WTC11 (cell line): ENCODE measurements at regions not wholly inside any gene's neighbourhood (a gene's known extent, or its start where the extent isn't known, plus 50 kb on each side); places are given as distances from the start of the nearest gene placed in this dataset.

Experiments used
- ATAC-seq: fragments of 200-7000 bp; cut with Tn5 transposase; 2 replicates; pipeline ENCODE4 v1.10.0; 2021; ENCODE audit warnings: mild to moderate bottlenecking, moderate library complexity
- CTCF ChIA-PET: fragments of 300-600 bp; sonication (Branson Sonifier 250); formaldehyde crosslinking; loops from one replicate; lab custom pipeline; 2021; ENCODE audit warnings: antibody characterized with exemption; lab: Charles Lee
- POLR2A ChIA-PET: fragments of 350-600 bp; sonication (Branson Sonifier 250); formaldehyde crosslinking; loops from one replicate; lab custom pipeline; 2021; ENCODE audit warnings: antibody characterized with exemption; lab: Charles Lee
- DNase-seq: peaks from one replicate; pipeline ENCODE4 v3.0.0; 2021; ENCODE audit warnings: low spot score
- H3K27ac Mint-ChIP-seq: 2 replicates; pipeline ENCODE4 v1.8.0; 2021; ENCODE audit warnings: mixed read lengths
- H3K27me3 Mint-ChIP-seq: 2 replicates; pipeline ENCODE4 v1.8.0; 2021; ENCODE audit warnings: low read depth, mild to moderate bottlenecking, moderate library complexity, mixed read lengths
- H3K36me3 Mint-ChIP-seq: 2 replicates; pipeline ENCODE4 v1.8.0; 2021; ENCODE audit warnings: mixed read lengths
- H3K4me1 Mint-ChIP-seq: 2 replicates; pipeline ENCODE4 v1.8.0; 2022; ENCODE audit warnings: mixed read lengths
- H3K4me3 Mint-ChIP-seq: 2 replicates; pipeline ENCODE4 v1.8.0; 2021; ENCODE audit warnings: mild to moderate bottlenecking, moderate library complexity, mixed read lengths
- H3K9me3 Mint-ChIP-seq: 2 replicates; pipeline ENCODE4 v1.8.0; 2021; ENCODE audit warnings: mixed read lengths
- ESRRA ChIP-seq: sonication (generic); formaldehyde crosslinking; IDR thresholded peaks from 2 replicates; pipeline ENCODE4 v1.8.1; 2022; ENCODE audit warnings: mild to moderate bottlenecking, missing genetic modification reagents, borderline replicate concordance
- FOXJ3 ChIP-seq: sonication (generic); formaldehyde crosslinking; IDR thresholded peaks from 2 replicates; pipeline ENCODE4 v1.9.0; 2021; ENCODE audit warnings: missing genetic modification reagents, mild to moderate bottlenecking, borderline replicate concordance
- GTF2I ChIP-seq: fragments of 250-450 bp; sonication (Bioruptor Pico); conservative IDR thresholded peaks from 2 replicates; pipeline ENCODE4 v1.4.0; 2021; ENCODE audit warnings: mild to moderate bottlenecking
- JAZF1 ChIP-seq: fragments of 250-450 bp; sonication (Bioruptor Pico); IDR thresholded peaks from 2 replicates; pipeline ENCODE4 v1.9.0; 2021; ENCODE audit warnings: moderate library complexity, mild to moderate bottlenecking, inconsistent platforms
- RELA ChIP-seq: sonication (generic); formaldehyde crosslinking; IDR thresholded peaks from 2 replicates; pipeline ENCODE4 v1.8.1; 2022; ENCODE audit warnings: missing genetic modification reagents, mild to moderate bottlenecking, borderline replicate concordance
- SMAD4 ChIP-seq: sonication (generic); formaldehyde crosslinking; IDR thresholded peaks from 2 replicates; pipeline ENCODE4 v1.8.0; 2022; ENCODE audit warnings: mild to moderate bottlenecking, missing genetic modification reagents
- SOX15 ChIP-seq: fragments of 250-450 bp; sonication (Bioruptor Pico); IDR thresholded peaks from 2 replicates; pipeline ENCODE4 v1.9.0; 2021; ENCODE audit warnings: mild to moderate bottlenecking
- SP1 ChIP-seq: sonication (generic); formaldehyde crosslinking; conservative IDR thresholded peaks from 2 replicates; pipeline ENCODE4 v1.8.1; 2022; ENCODE audit warnings: missing genetic modification reagents
- TCF7 ChIP-seq: sonication (generic); formaldehyde crosslinking; IDR thresholded peaks from 2 replicates; pipeline ENCODE4 v1.8.0; 2022; ENCODE audit warnings: mild to moderate bottlenecking, low read depth, missing genetic modification reagents, moderate library complexity
- TEAD1 ChIP-seq: sonication (generic); formaldehyde crosslinking; IDR thresholded peaks from 2 replicates; pipeline ENCODE4 v1.8.0; 2022; ENCODE audit warnings: mild to moderate bottlenecking, missing genetic modification reagents
- ZNF263 ChIP-seq: sonication (generic); formaldehyde crosslinking; IDR thresholded peaks from 2 replicates; pipeline ENCODE4 v1.8.1; 2022; ENCODE audit warnings: low read depth, mild to moderate bottlenecking, moderate library complexity, missing genetic modification reagents
- ZNF423 ChIP-seq: fragments of 250-450 bp; sonication (Bioruptor Pico); IDR thresholded peaks from 2 replicates; pipeline ENCODE4 v2.1.2; 2022; ENCODE audit warnings: mild to moderate bottlenecking, moderate library complexity
- ZNF671 ChIP-seq: fragments of 250-450 bp; sonication (Bioruptor Pico); IDR thresholded peaks from 2 replicates; pipeline ENCODE4 v1.8.0; 2021; ENCODE audit warnings: mild to moderate bottlenecking
- TF ChIP-seq, protein P1 (sequence below): sonication (generic); formaldehyde crosslinking; IDR thresholded peaks from 2 replicates; pipeline ENCODE4 v1.8.1; 2023; ENCODE audit warnings: mild to moderate bottlenecking, missing genetic modification reagents
- TF ChIP-seq, protein P2 (sequence below): fragments of 250-450 bp; sonication (Bioruptor Pico); IDR thresholded peaks from 2 replicates; pipeline ENCODE4 v1.9.0; 2021; ENCODE audit warnings: mild to moderate bottlenecking, borderline replicate concordance
- TF ChIP-seq, protein P3 (sequence below): fragments of 250-450 bp; sonication (Bioruptor Pico); IDR thresholded peaks from 2 replicates; pipeline ENCODE4 v2.1.2; 2022; ENCODE audit warnings: mild to moderate bottlenecking, moderate library complexity
- TF ChIP-seq, protein P4 (sequence below): fragments of 250-450 bp; sonication (Bioruptor Pico); IDR thresholded peaks from 2 replicates; pipeline ENCODE4 v1.9.0; 2021; ENCODE audit warnings: mild to moderate bottlenecking
- TF ChIP-seq, protein P5 (sequence below): sonication (generic); formaldehyde crosslinking; IDR thresholded peaks from 2 replicates; pipeline ENCODE4 v1.8.1; 2022; ENCODE audit warnings: low read depth, mild to moderate bottlenecking, moderate library complexity, missing genetic modification reagents, borderline replicate concordance
- TF ChIP-seq, protein P6 (sequence below): sonication (generic); formaldehyde crosslinking; conservative IDR thresholded peaks from 2 replicates; pipeline ENCODE4 v1.8.1; 2023; ENCODE audit warnings: mild to moderate bottlenecking, low read depth, missing genetic modification reagents, moderate library complexity
- TF ChIP-seq, protein P7 (sequence below): sonication (generic); formaldehyde crosslinking; IDR thresholded peaks from 2 replicates; pipeline ENCODE4 v1.8.1; 2023; ENCODE audit warnings: mild to moderate bottlenecking, missing genetic modification reagents
- TF ChIP-seq, protein P8 (sequence below): sonication (generic); formaldehyde crosslinking; IDR thresholded peaks from 2 replicates; pipeline ENCODE4 v1.8.1; 2022; ENCODE audit warnings: mild to moderate bottlenecking, moderate library complexity, missing genetic modification reagents

DNA sequence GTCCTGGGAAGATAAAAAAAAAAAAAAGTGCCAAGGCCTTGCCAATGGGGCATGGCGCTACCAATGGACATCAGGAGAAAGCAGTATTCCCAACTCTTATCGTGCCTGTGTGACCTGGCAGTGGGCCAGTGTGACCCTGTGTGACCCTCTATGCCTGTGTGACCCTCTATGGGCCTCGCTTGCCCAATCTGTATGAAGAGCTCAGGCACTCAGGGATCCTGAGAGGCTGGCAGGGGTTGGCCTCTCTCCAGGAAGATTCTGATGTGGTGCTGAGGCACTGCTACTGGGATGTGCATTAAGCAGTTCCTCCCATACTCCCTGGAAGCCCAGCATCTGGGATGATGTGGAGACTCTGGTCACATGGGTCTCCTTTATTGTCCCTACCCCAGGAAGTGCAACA is 179.2 kb downstream of the MACROH2A1 start:
- Mint-ChIP-seq H3K27ac (no peak overlapping the region), H3K27me3 (peaks cover 21% of the 10 kb centered on the region), H3K4me3 (no peak overlapping the region), H3K9me3 (no peaks in the 10 kb centered on the region), H3K36me3 (no peaks in the 10 kb centered on the region), H3K4me1 (no peaks in the 10 kb centered on the region)
- DNase-seq (no peak), ATAC-seq (no peak)
- TF ChIP-seq ZNF423 (CRISPR knock-in tag) (no peak), ZNF671 (CRISPR knock-in tag) (no peak), SOX15 (CRISPR knock-in tag) (no peak), ESRRA (CRISPR knock-in tag) (no peak), SMAD4 (no peak), FOXJ3 (no peak), ZNF263 (CRISPR knock-in tag) (no peak), GTF2I (CRISPR knock-in tag) (no peak)
- TF ChIP-seq, protein P1, sequence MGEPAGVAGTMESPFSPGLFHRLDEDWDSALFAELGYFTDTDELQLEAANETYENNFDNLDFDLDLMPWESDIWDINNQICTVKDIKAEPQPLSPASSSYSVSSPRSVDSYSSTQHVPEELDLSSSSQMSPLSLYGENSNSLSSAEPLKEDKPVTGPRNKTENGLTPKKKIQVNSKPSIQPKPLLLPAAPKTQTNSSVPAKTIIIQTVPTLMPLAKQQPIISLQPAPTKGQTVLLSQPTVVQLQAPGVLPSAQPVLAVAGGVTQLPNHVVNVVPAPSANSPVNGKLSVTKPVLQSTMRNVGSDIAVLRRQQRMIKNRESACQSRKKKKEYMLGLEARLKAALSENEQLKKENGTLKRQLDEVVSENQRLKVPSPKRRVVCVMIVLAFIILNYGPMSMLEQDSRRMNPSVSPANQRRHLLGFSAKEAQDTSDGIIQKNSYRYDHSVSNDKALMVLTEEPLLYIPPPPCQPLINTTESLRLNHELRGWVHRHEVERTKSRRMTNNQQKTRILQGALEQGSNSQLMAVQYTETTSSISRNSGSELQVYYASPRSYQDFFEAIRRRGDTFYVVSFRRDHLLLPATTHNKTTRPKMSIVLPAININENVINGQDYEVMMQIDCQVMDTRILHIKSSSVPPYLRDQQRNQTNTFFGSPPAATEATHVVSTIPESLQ, result no peak
- TF ChIP-seq, protein P2, sequence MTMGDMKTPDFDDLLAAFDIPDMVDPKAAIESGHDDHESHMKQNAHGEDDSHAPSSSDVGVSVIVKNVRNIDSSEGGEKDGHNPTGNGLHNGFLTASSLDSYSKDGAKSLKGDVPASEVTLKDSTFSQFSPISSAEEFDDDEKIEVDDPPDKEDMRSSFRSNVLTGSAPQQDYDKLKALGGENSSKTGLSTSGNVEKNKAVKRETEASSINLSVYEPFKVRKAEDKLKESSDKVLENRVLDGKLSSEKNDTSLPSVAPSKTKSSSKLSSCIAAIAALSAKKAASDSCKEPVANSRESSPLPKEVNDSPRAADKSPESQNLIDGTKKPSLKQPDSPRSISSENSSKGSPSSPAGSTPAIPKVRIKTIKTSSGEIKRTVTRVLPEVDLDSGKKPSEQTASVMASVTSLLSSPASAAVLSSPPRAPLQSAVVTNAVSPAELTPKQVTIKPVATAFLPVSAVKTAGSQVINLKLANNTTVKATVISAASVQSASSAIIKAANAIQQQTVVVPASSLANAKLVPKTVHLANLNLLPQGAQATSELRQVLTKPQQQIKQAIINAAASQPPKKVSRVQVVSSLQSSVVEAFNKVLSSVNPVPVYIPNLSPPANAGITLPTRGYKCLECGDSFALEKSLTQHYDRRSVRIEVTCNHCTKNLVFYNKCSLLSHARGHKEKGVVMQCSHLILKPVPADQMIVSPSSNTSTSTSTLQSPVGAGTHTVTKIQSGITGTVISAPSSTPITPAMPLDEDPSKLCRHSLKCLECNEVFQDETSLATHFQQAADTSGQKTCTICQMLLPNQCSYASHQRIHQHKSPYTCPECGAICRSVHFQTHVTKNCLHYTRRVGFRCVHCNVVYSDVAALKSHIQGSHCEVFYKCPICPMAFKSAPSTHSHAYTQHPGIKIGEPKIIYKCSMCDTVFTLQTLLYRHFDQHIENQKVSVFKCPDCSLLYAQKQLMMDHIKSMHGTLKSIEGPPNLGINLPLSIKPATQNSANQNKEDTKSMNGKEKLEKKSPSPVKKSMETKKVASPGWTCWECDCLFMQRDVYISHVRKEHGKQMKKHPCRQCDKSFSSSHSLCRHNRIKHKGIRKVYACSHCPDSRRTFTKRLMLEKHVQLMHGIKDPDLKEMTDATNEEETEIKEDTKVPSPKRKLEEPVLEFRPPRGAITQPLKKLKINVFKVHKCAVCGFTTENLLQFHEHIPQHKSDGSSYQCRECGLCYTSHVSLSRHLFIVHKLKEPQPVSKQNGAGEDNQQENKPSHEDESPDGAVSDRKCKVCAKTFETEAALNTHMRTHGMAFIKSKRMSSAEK (CRISPR knock-in tag), result no peak
- TF ChIP-seq, protein P3, sequence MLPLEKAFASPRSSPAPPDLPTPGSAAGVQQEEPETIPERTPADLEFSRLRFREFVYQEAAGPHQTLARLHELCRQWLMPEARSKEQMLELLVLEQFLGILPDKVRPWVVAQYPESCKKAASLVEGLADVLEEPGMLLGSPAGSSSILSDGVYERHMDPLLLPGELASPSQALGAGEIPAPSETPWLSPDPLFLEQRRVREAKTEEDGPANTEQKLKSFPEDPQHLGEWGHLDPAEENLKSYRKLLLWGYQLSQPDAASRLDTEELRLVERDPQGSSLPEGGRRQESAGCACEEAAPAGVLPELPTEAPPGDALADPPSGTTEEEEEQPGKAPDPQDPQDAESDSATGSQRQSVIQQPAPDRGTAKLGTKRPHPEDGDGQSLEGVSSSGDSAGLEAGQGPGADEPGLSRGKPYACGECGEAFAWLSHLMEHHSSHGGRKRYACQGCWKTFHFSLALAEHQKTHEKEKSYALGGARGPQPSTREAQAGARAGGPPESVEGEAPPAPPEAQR (CRISPR knock-in tag), result no peak
- CTCF ChIA-PET, result interaction anchor here (1.1 kb wide), 1 partner anchor 207 kb away, joined by 3 read pairs; no protein-coding TSS in a partner anchor
- POLR2A ChIA-PET, result no interaction called here

DNA sequence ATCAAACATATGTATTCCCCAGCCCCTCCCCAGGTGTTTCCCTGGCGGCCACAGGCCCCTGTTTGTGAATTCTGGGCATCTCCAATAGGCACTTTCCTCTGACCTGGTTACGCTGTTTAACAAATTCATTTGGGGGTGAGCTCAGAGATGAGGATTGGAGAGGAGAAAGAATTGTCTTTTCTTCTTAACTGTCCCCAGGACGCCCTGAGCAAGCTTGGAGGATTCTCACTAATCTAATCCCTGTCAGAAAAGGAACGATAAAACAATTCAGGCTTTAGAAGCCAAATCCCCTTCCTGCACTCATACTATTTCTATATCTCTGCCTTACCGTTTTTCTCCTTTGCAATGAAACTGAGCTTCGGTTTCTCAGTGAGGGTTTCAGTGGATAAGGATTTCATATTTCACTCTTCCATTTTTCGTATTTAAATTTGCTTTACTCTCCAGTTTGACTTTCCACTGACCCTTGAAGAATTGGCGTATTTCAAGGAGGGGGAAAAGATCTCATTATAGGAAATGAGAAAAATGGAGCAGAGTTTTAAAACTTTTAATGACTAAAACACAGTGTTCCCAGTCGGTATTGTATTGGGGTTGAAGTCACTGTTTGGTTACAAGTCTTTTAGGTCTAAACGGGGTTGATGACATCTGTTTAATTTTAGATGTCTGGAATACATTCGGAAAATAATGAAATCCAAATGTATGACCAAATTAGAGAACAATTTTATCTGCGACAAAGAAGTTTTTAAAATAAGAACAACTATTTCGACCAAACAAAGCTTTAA is 180.1 kb downstream of the MACROH2A1 start:
- ATAC-seq (no peak), DNase-seq (no peak)
- peaks cover 15% of the 10 kb centered on the region for H3K27me3 Mint-ChIP-seq
- no peaks in the 10 kb centered on the region for H3K9me3 Mint-ChIP-seq
- CTCF ChIA-PET, result interaction anchor here (0.7 kb wide), 1 partner anchor 25 kb away, joined by 3 read pairs; no protein-coding TSS in a partner anchor
- no peak overlapping the region for H3K27ac Mint-ChIP-seq
- POLR2A ChIA-PET, result no interaction called here
- no peaks in the 10 kb centered on the region for H3K36me3 Mint-ChIP-seq
- no peak overlapping the region for H3K4me3 Mint-ChIP-seq
- no peaks in the 10 kb centered on the region for H3K4me1 Mint-ChIP-seq
- TF ChIP-seq, protein P4, sequence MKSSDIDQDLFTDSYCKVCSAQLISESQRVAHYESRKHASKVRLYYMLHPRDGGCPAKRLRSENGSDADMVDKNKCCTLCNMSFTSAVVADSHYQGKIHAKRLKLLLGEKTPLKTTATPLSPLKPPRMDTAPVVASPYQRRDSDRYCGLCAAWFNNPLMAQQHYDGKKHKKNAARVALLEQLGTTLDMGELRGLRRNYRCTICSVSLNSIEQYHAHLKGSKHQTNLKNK (CRISPR knock-in tag), result no peak
- TF ChIP-seq JAZF1 (CRISPR knock-in tag) (no peak), SP1 (no peak), TCF7 (CRISPR knock-in tag) (no peak), TEAD1 (CRISPR knock-in tag) (no peak), RELA (CRISPR knock-in tag) (no peak)
- TF ChIP-seq, protein P5, sequence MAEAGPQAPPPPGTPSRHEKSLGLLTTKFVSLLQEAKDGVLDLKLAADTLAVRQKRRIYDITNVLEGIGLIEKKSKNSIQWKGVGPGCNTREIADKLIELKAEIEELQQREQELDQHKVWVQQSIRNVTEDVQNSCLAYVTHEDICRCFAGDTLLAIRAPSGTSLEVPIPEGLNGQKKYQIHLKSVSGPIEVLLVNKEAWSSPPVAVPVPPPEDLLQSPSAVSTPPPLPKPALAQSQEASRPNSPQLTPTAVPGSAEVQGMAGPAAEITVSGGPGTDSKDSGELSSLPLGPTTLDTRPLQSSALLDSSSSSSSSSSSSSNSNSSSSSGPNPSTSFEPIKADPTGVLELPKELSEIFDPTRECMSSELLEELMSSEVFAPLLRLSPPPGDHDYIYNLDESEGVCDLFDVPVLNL, result no peak
- TF ChIP-seq, protein P6, sequence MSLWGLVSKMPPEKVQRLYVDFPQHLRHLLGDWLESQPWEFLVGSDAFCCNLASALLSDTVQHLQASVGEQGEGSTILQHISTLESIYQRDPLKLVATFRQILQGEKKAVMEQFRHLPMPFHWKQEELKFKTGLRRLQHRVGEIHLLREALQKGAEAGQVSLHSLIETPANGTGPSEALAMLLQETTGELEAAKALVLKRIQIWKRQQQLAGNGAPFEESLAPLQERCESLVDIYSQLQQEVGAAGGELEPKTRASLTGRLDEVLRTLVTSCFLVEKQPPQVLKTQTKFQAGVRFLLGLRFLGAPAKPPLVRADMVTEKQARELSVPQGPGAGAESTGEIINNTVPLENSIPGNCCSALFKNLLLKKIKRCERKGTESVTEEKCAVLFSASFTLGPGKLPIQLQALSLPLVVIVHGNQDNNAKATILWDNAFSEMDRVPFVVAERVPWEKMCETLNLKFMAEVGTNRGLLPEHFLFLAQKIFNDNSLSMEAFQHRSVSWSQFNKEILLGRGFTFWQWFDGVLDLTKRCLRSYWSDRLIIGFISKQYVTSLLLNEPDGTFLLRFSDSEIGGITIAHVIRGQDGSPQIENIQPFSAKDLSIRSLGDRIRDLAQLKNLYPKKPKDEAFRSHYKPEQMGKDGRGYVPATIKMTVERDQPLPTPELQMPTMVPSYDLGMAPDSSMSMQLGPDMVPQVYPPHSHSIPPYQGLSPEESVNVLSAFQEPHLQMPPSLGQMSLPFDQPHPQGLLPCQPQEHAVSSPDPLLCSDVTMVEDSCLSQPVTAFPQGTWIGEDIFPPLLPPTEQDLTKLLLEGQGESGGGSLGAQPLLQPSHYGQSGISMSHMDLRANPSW (CRISPR knock-in tag), result no peak
- TF ChIP-seq, protein P7, sequence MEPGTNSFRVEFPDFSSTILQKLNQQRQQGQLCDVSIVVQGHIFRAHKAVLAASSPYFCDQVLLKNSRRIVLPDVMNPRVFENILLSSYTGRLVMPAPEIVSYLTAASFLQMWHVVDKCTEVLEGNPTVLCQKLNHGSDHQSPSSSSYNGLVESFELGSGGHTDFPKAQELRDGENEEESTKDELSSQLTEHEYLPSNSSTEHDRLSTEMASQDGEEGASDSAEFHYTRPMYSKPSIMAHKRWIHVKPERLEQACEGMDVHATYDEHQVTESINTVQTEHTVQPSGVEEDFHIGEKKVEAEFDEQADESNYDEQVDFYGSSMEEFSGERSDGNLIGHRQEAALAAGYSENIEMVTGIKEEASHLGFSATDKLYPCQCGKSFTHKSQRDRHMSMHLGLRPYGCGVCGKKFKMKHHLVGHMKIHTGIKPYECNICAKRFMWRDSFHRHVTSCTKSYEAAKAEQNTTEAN (CRISPR knock-in tag), result no peak
- TF ChIP-seq, protein P8, sequence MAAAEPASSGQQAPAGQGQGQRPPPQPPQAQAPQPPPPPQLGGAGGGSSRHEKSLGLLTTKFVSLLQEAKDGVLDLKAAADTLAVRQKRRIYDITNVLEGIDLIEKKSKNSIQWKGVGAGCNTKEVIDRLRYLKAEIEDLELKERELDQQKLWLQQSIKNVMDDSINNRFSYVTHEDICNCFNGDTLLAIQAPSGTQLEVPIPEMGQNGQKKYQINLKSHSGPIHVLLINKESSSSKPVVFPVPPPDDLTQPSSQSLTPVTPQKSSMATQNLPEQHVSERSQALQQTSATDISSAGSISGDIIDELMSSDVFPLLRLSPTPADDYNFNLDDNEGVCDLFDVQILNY (CRISPR knock-in tag), result no peak
